ENCODE measurements at regions not wholly inside any gene's neighbourhood (a gene's known extent, or its start where the extent isn't known, plus 50 kb on each side); places are given as distances from the start of the nearest gene placed in this dataset.

DNA sequence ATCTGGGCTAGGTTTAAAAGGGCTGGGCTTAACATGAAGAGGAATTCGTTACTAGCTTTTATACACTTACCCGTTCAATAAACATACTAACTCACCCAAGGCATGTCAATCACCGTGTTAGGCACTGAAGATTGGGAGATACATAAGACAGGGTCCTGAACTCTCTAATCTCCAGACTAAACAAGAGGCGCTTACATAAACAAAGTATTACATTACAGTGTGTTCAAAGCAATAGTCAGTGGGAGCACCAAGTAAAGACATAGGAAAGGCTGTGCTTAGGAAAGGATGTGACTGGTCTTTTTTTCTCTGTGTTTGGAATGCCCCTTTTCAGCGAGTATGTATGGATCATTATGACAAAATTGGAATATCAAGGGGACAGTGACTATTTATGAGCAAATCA, 203.6 kb upstream of the ADRA1B start:
- DNase-seq = no peak

- no peak for DNase-seq
Observed at GRCh38 chr5:159713254-159713653, 203.0 kb upstream of the ADRA1B start.

DNA sequence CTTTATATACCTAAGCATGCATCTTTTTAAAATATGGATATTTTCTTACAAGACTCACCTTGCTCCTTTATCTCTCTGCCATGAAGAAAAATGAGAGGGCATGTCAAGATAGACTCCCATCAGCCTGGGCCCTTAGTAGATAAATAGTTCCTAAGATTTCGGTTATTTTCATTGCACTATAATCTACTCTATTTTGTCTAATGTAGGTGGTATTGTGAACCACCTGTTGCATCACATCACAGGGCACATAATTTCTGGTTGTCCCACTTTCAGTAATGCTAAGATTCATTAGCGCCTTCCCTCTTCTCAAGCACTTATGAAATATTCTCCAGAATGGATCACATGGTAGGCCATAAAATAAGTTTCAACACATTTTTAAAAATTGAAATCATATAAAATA, 202.5 kb upstream of the ADRA1B start:
- DNase-seq = no peak

GRCh38 chr5:159725475-159725874, 190.8 kb upstream of the ADRA1B start:
- no peak for DNase-seq

- no peak for DNase-seq
Observed at GRCh38 chr5:159727167-159727566, 189.1 kb upstream of the ADRA1B start.

DNA sequence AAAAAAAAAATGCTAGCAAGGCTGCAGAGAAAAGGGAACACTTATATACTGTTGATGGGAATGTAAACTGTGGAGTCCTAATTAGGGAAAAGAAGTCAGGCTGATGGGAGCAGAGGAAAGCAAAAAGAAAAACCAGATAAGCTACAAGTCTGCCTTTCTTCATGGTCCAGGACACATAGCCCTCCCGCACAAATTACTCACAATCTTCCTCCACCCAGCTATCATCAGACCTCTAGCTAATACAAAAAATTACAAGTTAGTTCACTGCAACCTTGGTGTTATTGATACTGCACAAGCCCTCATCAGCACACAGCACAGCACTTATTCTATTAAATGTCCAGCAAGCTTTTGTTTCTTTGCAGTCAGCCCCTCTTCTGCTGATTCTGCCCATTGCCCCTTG, 186.0 kb upstream of the ADRA1B start:
- DNase-seq = no peak

DNA sequence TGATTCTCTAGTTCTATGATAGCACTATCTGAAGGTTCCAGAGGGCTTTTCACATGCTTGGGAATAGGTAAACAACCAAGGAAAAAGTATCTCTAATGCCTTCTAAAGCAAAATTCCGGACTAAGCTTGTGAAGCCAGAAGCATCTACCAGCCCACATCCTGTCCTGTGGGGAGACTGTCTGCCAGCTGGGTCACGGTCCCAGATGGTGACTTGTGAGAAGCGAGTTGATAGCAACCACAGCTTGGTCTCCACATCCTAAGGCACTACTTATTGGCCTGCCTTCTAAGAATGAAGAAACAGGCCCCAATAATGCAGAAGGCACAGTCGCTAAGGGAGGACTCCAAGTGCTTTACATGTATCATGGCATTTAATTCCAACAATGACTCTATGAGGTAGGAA, 184.1 kb upstream of the ADRA1B start:
- no peak for DNase-seq

GRCh38 chr5:159734366-159734765, 181.9 kb upstream of the ADRA1B start:
- DNase-seq = no peak

GRCh38 chr5:159735036-159735435, 181.2 kb upstream of the ADRA1B start:
- DNase-seq = no peak

GRCh38 chr5:159735749-159736660, 180.3 kb upstream of the ADRA1B start:
- DNase-seq = no peak

GRCh38 chr5:159736844-159737243, 179.4 kb upstream of the ADRA1B start:
- DNase-seq = no peak

DNA sequence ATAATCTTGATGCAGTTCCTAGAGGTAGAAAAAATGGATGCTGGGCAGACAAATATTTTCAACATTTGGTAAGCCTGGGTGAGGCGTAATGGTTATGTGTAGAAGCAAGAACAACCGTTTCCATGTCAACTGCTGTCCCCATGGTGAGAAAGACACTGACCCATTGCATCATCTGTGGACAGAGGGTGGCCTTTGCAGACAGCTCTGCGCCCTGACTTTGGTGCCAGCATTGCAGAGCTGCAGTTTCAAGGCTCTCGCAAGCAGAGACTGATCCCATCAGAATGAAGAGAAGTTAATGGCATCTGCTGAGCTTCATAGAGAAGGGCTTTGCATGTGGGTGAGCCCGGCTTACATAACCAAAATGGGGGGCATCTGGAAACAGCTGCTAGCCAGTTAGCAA, 179.0 kb upstream of the ADRA1B start:
- DNase-seq = no peak

- DNase-seq = no peak
Observed at GRCh38 chr5:159741829-159742322, 174.4 kb upstream of the ADRA1B start.

GRCh38 chr5:159743234-159743633, 173.0 kb upstream of the ADRA1B start:
- no peak for DNase-seq

- DNase-seq = no peak
Observed at GRCh38 chr5:159746707-159747106, 169.6 kb upstream of the ADRA1B start.

DNA sequence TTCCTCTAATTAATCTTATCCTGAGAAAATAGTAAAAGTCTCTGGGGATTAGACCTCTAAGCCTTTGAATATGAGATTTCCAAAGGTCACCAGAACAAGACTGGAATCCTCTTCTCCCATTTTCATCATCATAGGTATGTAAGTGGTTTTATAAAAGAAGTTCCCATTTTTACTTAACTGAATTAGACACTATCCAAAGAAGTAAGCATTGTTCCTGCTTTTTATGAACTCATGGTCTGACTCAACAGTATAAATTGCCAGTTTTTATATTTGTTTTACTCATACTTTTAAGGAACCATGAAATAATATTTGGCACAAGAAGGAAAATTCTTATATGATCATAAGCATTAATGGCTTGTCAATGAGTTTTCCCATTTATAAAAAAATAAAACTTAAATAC, 167.1 kb upstream of the ADRA1B start:
- no peak for DNase-seq

DNA sequence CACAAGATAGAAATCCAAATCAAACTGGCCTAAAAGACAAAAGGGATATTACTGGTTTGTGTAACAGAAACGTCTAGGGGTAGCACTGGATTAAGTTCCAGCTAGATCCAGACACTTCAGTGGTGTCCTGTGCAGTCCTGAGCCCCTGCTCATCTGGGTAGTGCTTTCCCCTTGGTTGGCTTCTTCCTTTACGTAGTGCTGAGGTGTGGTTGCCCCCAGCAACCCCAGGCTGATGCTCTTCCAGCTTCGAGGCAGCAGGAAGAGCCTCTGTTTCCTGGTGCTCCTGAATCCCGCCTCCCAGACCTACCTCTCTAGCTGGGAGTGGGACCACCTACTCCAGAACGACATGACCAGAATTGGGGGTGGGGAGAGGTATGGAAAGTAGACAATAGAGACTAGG, 166.1 kb upstream of the ADRA1B start:
- no peak for DNase-seq

GRCh38 chr5:159751459-159751858, 164.8 kb upstream of the ADRA1B start:
- DNase-seq = no peak

- DNase-seq = no peak
Observed at GRCh38 chr5:159752622-159753275, 163.5 kb upstream of the ADRA1B start.

- no peak for DNase-seq
Observed at GRCh38 chr5:159758189-159758588, 158.1 kb upstream of the ADRA1B start.

DNA sequence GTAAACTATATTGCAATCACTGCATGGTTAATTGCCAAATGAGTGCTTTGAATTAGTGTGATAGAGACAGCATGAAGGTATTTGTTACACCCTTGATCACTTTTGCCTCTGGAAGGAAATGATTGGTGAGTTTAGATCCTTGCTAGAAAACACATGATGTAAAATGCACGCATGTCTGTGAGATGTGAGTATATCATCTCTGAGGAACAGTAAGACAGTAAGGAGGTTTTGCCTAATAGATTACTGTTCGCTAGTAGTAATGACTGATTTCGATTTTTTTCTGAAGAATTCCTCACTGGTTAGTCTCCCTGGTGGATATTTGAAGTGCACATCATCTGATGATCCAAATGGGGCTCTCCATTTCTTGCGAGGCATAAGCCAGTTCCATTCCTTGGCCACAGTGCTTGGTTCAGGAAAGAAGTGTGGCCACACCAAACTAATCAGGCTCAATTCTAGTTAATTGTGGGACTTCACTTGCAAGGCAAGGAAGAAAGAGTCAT, 156.4 kb upstream of the ADRA1B start:
- no peak for DNase-seq

- DNase-seq = no peak
Observed at GRCh38 chr5:159762921-159763320, 153.4 kb upstream of the ADRA1B start.

- DNase-seq = no peak
Observed at GRCh38 chr5:159763562-159763961, 152.7 kb upstream of the ADRA1B start.

All from T-helper 9 cell (primary cell).